Natural killer cell treated with Interleukin-12 subunit alpha and Interleukin-12 subunit beta and Interleukin-15 and Interleukin-18, amount 100 ng/mL, for 72 hours (primary cell): ENCODE measurements at regions not wholly inside any gene's neighbourhood (a gene's known extent, or its start where the extent isn't known, plus 50 kb on each side); places are given as distances from the start of the nearest gene placed in this dataset.
A peak's percentile ranks its signal among the peaks of the same experiment; 100 is the strongest.

Experiments
- ATAC-seq, 2 donors: fragments of 150-1000 bp; cut with Tn5 transposase in 1 of 2; sonication (Bioruptor Pico), chemical (Tn5 transposase) in 1 of 2; 2 replicates each; pipeline ENCODE4 v1.10.0; 2021
- DNase-seq: peaks from one replicate; pipeline ENCODE4 v3.0.0; 2022; ENCODE audit warnings: low spot score
- H3K27ac Mint-ChIP-seq, 2 donors: 1 replicate in 1 of 2; 2 replicates in 1 of 2; pipeline ENCODE4 v1.8.0; 2022; ENCODE audit warnings: mixed read lengths in 2 of 2, mild to moderate bottlenecking in 1 of 2, moderate library complexity in 1 of 2
- H3K27me3 Mint-ChIP-seq, 2 donors: 1 replicate in 1 of 2; 2 replicates in 1 of 2; pipeline ENCODE4 v1.8.0; 2022; ENCODE audit warnings: mixed read lengths in 2 of 2
- H3K36me3 Mint-ChIP-seq: one replicate; pipeline ENCODE4 v1.8.0; 2022; ENCODE audit warnings: mixed read lengths
- H3K4me1 Mint-ChIP-seq, 2 donors: 1 replicate in 1 of 2; 2 replicates in 1 of 2; pipeline ENCODE4 v1.8.0; 2022; ENCODE audit warnings: low read depth in 2 of 2, mixed read lengths in 2 of 2, mild to moderate bottlenecking in 1 of 2
- H3K4me3 Mint-ChIP-seq: one replicate; pipeline ENCODE4 v1.8.0; 2022; ENCODE audit warnings: mixed read lengths
- H3K9me3 Mint-ChIP-seq: 2 replicates; pipeline ENCODE4 v1.8.0; 2022; ENCODE audit warnings: mixed read lengths

DNA sequence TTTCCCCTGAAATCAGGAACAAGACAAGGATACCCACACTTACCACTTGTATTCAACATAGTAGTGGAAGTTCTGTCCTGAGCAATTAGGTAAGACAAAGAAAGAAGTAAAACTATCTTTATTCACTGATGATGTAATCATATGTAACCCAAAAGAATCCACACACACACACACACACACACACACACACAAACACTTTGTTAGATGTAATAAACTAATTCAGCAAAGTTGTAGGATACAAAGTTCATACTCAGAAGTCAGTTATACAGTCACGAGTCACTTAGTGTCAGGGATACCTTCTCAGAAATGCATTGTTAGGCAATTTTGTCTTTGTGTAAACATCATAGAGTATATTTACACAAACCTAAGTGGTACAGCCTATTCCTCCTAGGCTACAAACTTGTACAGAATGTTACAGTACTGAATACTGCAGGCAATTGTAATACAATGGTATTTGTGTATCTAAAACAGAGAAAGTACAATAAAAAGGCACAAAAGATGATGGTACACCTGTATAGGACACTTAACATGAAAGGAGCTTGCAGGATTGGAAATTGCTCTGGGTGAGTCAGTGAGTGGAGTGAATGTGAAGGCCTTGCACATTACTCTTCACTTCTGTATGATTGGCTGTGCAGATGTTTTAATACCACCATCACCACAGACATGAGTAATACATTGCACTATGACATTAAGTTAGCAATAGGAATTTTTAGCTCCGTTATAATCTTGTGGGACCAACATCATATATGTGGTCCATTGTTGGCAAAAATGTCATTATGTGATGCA, 370.1 kb downstream of the ZFHX3 start:
- ATAC-seq (no peak), DNase-seq (no peak)
- H3K27me3 Mint-ChIP-seq: no peaks in the 10 kb centered on the region
- H3K36me3 Mint-ChIP-seq: peaks cover 5% of the 10 kb centered on the region
- no peak overlapping the region for H3K27ac Mint-ChIP-seq
- H3K4me3 Mint-ChIP-seq: no peak overlapping the region
- H3K4me1 Mint-ChIP-seq: no peaks in the 10 kb centered on the region
- peaks cover 4% of the 10 kb centered on the region for H3K9me3 Mint-ChIP-seq

DNA sequence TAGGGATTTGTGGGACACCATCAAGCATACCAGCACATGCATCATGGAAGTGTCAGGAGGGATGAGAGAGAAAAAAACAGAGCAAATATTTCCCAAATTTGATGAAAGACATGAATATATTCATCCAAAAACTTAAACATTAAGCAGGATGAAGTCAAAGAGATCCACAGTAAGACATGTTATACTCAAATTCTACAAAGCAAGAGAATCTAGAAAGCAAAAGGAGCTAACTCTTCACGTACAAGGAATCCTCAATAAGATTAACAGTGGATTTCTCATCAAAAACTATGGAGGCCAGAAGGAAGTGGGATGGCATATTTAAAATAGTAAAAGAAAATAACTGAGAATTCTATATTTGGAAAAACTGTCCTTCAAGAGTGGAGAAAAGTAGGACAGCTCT, 374.8 kb downstream of the ZFHX3 start:
- Mint-ChIP-seq H3K27ac (no peak overlapping the region), H3K36me3 (peaks cover 17% of the 10 kb centered on the region), H3K9me3 (peaks cover 9% of the 10 kb centered on the region), H3K4me1 (no peaks in the 10 kb centered on the region), H3K27me3 (no peaks in the 10 kb centered on the region), H3K4me3 (no peak overlapping the region)
- ATAC-seq: no peak
- DNase-seq: no peak

DNA sequence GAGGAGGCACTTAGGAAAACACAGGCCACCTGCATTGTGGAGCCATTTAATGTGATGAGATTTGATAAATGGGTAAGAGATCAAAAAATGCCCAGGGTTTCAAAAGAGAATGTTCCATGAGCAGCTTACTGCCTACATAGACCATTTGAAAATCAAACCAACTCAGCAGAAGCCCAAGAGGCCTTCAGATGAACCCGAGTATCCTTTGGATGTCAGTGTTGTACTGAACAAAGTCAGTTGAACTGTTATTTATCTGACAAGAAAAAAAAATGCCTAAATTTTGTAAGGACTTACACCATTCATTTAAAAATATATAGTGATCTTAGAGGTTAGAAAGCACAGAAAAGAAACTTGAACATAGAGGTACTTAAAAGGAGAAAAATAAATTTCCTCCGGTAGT, 381.7 kb downstream of the ZFHX3 start:
- Mint-ChIP-seq H3K9me3 (no peaks in the 10 kb centered on the region), H3K4me1 (peaks cover 10 to 11% of the 10 kb centered on the region in 2 donors), H3K36me3 (no peaks in the 10 kb centered on the region), H3K27me3 (no peaks in the 10 kb centered on the region), H3K4me3 (no peak overlapping the region), H3K27ac (no peak overlapping the region)
- no peak for DNase-seq
- no peak for ATAC-seq

- Mint-ChIP-seq H3K27me3 (no peaks in the 10 kb centered on the region), H3K27ac (peak overlapping the region; percentile 87 to 95), H3K9me3 (no peaks in the 10 kb centered on the region), H3K36me3 (no peaks in the 10 kb centered on the region), H3K4me3 (peak overlapping the region; percentile 100), H3K4me1 (peaks cover 10 to 11% of the 10 kb centered on the region in 2 donors)
- DNase-seq (no peak), ATAC-seq (no peak)
Observed at GRCh38 chr16:72665701-72666100, 382.2 kb downstream of the ZFHX3 start.

GRCh38 chr16:72664509-72665408, 383.2 kb downstream of the ZFHX3 start:
- peak overlapping the region; percentile 87 to 95 for H3K27ac Mint-ChIP-seq
- H3K36me3 Mint-ChIP-seq: no peaks in the 10 kb centered on the region
- H3K27me3 Mint-ChIP-seq: no peaks in the 10 kb centered on the region
- ATAC-seq: peak; percentile 100
- peaks cover 10 to 11% of the 10 kb centered on the region in 2 donors for H3K4me1 Mint-ChIP-seq
- peak overlapping the region; percentile 100 for H3K4me3 Mint-ChIP-seq
- DNase-seq: peak; percentile 96
- H3K9me3 Mint-ChIP-seq: no peaks in the 10 kb centered on the region

DNA sequence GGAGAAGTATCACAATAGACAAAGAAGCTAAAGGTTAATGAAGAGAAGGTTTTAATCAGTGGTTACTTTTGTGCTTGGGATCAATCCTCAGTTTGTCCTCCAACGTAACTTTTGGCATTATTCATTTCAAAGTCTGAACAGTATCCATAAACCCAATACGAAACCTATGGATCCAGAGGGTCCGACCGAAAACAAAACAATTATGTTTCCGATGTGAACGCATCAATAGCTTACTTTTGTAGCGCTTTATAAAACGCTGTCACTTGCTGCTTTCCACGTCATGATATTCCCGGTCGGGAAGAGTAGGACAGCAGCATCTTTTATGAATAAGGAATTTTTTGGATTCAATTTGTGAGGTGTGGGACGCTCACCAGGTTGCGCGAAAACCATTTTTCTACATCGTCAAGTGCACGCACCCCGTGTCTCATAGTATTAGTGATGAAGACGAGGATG, 383.8 kb downstream of the ZFHX3 start:
- Mint-ChIP-seq H3K4me3 (peak overlapping the region; percentile 100), H3K27me3 (no peaks in the 10 kb centered on the region), H3K27ac (peak overlapping the region; percentile 87 to 95), H3K9me3 (no peaks in the 10 kb centered on the region), H3K36me3 (no peaks in the 10 kb centered on the region), H3K4me1 (peaks cover 14 to 15% of the 10 kb centered on the region in 2 donors)
- ATAC-seq: no peak
- DNase-seq: no peak

DNA sequence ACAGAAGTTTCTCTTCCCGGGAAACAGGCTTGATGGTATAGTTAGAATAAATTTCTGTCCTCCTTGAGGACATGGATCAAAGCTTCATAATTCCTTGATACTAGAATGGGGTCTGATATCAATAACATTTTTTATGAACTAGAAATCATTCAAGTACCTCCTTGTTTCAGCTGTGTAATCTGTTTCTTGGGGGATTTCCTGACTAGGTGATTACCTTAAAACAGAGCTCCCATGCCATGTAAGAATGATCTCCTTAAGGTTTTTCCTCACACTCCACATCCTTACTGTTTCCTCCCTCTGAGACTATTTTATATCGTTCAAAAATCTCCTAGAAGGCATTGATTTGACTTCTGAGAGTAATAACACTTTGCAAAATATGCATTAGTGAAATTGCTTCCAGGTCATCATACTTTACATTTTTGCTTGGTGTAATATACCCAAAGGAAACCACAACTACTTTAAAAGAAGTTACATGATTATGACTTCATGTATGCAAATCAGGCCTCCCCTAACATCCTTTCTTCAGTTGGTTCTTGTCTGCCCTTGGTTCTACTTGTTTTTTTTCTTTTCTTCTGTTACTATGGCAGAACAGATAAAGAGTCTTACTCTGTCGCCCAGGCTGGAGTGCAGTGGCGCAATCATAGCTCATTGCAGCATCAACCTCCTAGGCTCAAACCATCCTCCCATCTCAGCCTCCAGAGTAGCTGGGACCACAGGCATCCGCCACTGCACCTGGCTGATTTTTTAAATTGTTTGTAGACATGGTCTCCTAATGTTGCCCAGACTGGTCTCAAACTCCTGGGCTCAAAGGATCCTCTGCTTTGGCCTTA, 388.8 kb downstream of the ZFHX3 start:
- no peaks in the 10 kb centered on the region for H3K9me3 Mint-ChIP-seq
- H3K36me3 Mint-ChIP-seq: no peaks in the 10 kb centered on the region
- no peak for DNase-seq
- no peak overlapping the region for H3K27ac Mint-ChIP-seq
- peaks cover 8 to 17% of the 10 kb centered on the region in 2 donors for H3K4me1 Mint-ChIP-seq
- H3K4me3 Mint-ChIP-seq: no peak overlapping the region
- H3K27me3 Mint-ChIP-seq: no peaks in the 10 kb centered on the region
- no peak for ATAC-seq

DNA sequence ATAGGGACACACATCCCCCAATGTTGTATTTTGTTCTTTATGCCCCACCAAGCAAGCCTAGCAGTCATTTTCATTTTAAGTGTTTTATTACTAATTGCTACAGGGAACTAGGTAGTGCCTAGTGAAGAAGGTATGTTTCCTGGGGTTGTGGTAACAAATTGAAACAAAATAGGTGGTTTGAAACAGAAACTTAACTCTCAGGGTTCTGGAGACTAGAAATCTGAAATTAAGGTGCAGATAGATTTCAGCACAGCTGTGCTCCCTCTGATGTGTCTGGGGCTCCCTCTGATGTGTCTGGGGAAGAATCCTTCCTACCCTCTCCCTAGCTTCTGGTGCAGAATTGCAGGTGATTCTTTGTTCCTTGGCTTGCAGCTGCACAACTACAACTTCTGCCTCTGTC, 390.1 kb downstream of the ZFHX3 start:
- no peak for ATAC-seq
- H3K27ac Mint-ChIP-seq: no peak overlapping the region
- no peaks in the 10 kb centered on the region for H3K27me3 Mint-ChIP-seq
- H3K9me3 Mint-ChIP-seq: no peaks in the 10 kb centered on the region
- H3K4me1 Mint-ChIP-seq: peaks cover 4 to 15% of the 10 kb centered on the region in 2 donors
- no peak overlapping the region for H3K4me3 Mint-ChIP-seq
- DNase-seq: no peak
- H3K36me3 Mint-ChIP-seq: no peaks in the 10 kb centered on the region

DNA sequence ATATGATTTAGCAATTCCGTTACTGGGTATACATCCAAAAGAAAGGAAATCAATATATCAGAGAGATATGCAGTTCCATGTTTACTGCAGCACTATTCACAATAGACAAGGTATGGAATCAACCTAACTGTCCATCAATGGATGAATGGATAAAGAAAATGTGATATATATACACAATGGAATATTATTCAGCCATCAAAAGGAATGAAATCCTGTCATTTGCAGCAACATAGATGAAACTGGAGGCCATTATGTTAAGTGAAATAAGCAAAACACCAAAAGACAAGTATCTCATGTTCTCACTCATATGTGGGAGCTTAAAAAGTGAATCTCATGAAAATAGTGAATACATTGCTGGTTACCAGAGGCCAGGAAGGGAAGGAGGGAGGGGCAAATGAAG, 390.8 kb downstream of the ZFHX3 start:
- Mint-ChIP-seq H3K27ac (no peak overlapping the region), H3K36me3 (no peaks in the 10 kb centered on the region), H3K27me3 (peaks cover 0 to 2% of the 10 kb centered on the region in 2 donors), H3K9me3 (no peaks in the 10 kb centered on the region), H3K4me3 (no peak overlapping the region), H3K4me1 (peaks cover 4 to 15% of the 10 kb centered on the region in 2 donors)
- DNase-seq (no peak), ATAC-seq (no peak)

DNA sequence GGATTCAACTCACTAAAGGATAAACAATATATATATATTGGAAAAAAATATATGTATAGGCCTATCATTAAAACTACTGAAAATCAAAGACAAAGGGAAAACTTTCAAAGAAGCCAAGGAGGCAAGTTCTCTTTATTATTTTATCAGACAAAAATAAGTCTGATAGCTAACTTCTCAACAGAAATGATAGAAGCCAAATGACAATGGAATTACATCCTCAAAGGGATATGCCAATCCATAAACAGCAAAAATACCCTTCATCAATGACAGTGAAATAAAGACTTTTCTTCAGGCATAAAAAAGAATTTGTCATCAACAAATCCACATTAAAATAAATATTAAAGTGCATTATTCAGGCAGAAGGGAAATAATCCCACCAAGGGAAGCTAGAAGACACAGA, 393.4 kb downstream of the ZFHX3 start:
- H3K27ac Mint-ChIP-seq: no peak overlapping the region
- H3K4me1 Mint-ChIP-seq: peaks cover 4 to 14% of the 10 kb centered on the region in 2 donors
- H3K9me3 Mint-ChIP-seq: no peaks in the 10 kb centered on the region
- no peak for DNase-seq
- peaks cover 0 to 5% of the 10 kb centered on the region in 2 donors for H3K27me3 Mint-ChIP-seq
- no peak for ATAC-seq
- no peaks in the 10 kb centered on the region for H3K36me3 Mint-ChIP-seq
- H3K4me3 Mint-ChIP-seq: no peak overlapping the region

DNA sequence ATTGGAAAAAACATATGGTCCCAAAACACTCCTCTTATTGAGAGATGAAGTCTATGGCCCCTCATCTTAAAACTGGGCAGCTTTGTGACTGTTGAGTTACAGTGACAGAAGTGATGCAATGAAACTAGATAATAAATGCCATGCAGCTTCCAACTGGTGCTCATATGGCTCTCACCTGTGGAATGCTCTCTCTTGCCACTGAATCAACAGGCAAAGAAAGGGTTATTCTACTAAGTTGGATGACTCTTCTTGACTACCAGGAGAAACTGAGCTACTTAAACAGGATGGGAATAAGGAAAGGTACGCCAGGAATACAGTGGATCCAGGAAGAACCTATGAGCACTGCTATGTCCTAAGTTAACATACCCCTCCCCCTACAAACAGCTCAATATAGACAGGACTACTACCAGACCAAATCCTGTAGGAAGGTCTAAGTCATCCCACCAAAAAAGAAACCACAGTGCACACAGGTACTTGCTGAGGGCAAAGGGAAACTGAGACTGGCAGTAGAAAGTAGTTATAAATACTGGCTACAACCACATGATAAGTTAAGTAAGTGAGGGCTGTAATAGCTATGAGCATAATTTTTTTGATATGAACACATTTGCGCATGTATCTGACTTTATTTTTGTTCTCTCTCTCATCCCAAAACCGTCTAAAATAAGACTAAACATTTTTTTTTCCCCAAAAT, 398.5 kb downstream of the ZFHX3 start:
- no peaks in the 10 kb centered on the region for H3K36me3 Mint-ChIP-seq

DNA sequence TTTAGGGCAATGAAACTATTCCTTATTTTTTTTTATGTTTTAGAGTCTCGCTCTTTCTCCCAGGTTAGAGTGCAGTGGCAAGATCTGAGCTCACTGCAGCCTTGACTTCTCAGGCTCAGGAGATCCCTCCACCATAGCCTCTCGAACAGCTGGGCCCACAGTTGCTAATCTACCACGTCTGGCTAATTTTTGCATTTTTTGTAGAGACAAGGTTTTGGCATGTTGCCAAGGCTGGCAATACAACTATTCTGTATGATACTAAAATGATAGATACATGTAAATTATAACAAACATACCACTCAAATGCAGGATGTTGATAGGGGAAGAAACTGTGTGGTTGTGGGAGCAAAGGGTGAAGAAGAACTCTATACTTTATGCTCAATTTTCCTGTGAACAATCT, 401.3 kb downstream of the ZFHX3 start:
- DNase-seq (no peak), ATAC-seq (no peak)
- Mint-ChIP-seq H3K36me3 (no peaks in the 10 kb centered on the region), H3K4me3 (no peak overlapping the region), H3K4me1 (no peaks in the 10 kb centered on the region), H3K9me3 (no peaks in the 10 kb centered on the region), H3K27ac (no peak overlapping the region), H3K27me3 (peaks cover 0 to 6% of the 10 kb centered on the region in 2 donors)

More for the DNA sequence above, 398.5 kb downstream of the ZFHX3 start:
- Mint-ChIP-seq H3K4me3 (no peak overlapping the region), H3K4me1 (no peaks in the 10 kb centered on the region), H3K27ac (no peak overlapping the region), H3K27me3 (peaks cover 0 to 10% of the 10 kb centered on the region in 2 donors), H3K9me3 (no peaks in the 10 kb centered on the region)
- no peak for DNase-seq
- no peak for ATAC-seq

DNA sequence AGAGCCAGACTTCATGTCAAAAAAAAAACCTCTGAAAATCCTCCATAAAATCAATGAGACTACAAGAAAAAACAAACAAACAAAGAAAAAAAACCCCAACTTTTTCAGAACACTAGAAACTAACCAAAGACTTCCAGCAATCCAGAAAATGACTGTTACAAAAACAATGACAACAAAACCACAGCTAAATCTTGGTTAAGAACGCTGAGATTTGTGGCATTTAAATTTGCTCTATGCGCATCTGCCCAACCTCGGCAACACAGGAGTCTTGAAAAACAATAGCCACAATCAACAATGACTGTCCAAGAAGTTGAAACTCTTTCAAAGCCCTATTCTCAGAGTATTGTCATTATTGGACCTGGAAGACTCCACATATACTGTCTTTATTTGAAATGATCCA, 402.4 kb downstream of the ZFHX3 start:
- Mint-ChIP-seq H3K9me3 (no peaks in the 10 kb centered on the region), H3K36me3 (no peaks in the 10 kb centered on the region), H3K4me3 (no peak overlapping the region), H3K4me1 (no peaks in the 10 kb centered on the region), H3K27me3 (peaks cover 0 to 6% of the 10 kb centered on the region in 2 donors), H3K27ac (no peak overlapping the region)
- no peak for DNase-seq
- no peak for ATAC-seq
